Activated CD4-positive, alpha-beta T cell treated with anti-CD3 and anti-CD28 coated beads for 48 hours (primary cell): ENCODE measurements at regions not wholly inside any gene's neighbourhood (a gene's known extent, or its start where the extent isn't known, plus 50 kb on each side); places are given as distances from the start of the nearest gene placed in this dataset.

Experiments used
- DNase-seq: peaks from one replicate; pipeline ENCODE4 v3.0.0-alpha.2; 2020

DNA sequence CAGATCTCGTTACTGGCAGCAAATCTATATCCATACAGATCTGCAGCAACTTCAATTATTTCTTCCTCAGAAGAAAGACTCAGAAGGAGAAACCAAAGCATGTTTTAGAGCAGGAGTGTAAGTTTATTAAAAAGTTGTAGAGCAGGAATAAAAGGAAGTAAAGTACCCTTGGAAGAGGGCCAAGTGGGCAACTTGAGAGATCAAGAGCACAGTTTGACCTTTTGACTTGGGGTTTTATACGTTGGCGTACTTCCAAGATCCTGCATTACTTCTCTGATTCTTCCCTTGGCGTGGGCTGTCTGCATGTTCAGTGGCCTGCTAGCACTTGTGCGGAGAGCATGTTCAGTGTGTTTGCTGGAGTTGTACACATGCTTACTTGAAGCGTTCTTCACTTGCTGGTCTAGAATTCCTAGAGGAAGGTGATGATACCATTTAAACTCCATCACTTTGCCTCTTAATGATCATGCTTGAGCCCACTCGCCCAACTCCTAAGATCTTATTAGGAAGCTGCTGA lies 1114.7 kb upstream of the PABPC4L start:
- no peak for DNase-seq

DNA sequence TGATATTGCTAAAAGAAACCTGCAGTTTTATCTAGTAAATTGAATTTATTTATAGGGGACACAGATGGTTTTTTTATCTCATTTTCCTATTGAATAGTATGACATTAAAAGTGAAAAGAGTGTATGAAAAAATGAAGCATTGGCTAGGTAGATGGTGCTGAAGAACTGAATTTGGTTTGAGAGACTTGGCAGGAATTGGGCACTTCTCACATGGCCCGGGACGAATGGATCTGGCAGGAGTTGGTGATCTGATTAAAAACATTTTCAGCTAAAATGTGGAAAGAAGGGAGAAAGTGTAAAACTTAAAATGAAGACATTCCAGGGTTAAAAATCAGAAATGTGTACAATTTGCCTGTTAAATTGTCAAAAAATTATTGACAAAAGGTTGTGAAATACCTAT lies 1088.5 kb upstream of the PABPC4L start:
- no peak for DNase-seq

DNA sequence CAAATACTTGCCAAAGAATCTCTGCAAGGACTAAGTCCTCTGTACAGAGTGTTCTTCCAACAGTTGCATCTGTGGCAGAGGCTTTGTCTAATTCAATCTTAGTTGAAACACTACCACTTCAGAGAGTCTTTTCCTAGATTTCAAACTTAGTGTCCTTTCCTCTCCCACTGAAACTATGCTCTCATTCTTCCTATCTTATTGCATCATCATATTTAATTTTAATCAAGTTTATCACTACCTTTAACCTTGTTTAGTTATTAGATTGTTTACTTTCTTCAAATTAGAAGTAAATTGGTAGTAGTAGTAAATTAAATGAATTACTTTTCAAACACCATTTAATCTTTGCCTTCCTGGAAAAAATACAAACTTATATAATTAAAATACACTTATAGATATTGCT lies 1082.3 kb upstream of the PABPC4L start:
- no peak for DNase-seq

DNA sequence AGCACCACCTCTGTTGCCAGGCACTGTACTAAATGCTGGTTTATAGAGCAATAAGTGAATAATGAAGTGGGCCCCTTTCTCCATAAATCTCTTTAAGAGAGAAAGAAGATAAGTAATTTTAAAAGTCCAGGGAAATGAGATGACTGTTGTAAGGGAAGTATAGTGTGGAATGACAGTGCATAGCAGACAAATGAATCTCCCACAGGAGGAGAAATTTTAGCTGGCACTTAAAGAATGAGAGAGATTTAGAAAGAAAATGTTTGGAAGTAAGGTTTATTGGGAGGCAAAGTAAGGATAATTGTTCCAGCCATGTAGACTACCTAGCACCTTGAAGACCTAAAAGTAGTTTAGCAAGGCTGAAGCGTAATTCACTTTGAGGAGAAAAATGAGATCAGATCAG lies 1081.1 kb upstream of the PABPC4L start:
- DNase-seq, result no peak

DNA sequence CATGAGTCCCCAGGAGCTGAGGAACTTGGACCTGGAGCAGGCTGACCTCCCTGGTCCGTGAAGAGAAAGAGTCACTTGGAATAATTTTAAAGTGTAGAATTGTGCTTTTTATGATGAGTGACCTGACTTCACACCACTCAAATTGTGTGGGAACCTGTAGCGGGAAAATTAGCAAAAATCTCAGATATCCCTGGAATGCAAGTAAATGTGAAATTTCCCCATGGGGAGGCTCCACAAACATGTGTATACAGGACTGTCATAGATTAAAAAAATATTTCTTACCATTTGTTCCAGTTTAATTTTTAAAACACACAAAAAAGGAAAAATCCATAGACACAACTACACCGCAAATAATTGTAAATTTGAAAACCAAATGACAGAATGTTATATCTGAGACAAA lies 1079.6 kb upstream of the PABPC4L start:
- DNase-seq, result no peak

DNA sequence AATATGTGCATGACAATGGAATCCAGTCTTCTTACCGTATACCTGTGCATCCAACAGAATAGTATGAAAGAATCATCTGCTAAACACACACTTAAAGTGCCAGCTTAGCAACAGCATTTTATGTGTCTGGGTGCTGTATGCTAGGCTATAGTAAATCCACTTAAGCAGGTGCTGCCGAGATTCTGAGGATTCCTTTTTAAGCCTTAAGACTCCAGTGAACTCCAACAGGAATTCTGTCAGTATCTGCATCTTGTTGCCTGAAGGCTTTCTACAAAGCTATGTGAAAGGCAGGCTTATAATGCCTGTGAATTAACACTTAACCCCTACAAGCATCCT lies 1076.4 kb upstream of the PABPC4L start:
- no peak for DNase-seq

DNA sequence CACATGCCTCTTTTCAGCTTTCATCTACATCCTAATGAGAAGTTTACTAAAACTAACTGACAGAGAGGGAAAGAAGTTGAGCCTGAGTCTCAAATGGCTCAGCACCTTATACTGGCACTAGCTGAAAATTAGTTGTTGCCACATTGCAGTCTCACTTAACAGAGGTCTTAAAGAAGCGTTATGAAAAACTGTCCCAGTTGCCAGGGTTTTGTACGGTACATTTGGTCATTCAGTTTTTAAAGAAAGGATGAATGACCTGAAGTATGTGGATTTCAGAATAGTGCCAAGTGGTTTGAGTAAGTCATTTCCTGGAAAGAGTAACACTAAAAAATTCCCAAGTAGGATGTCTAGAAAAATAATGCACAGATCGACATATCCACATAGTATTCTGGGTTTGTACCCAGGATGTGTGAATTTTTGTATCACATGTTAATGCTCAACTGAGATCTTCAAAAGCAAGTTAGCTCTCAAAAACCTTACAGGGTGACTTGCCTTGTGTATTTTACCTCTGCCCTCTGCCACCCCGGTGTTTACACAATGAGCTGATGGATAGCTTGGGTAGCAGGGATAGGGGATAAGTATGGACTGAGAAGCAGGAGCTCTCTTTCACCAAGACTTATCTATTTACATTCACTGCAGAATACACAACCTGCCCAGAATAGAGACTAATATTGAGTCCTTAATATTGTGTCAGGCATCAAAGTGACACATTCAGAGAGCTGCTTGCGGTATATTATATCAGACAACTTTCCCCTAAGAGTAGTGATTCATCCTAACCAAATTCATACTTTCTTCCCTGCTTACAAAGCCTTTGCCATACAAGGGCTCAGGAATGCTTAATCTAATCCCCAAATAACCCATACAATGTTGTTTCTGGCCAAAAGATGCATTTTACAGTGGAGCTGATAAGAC lies 1075.7 kb upstream of the PABPC4L start:
- DNase-seq, result no peak

DNA sequence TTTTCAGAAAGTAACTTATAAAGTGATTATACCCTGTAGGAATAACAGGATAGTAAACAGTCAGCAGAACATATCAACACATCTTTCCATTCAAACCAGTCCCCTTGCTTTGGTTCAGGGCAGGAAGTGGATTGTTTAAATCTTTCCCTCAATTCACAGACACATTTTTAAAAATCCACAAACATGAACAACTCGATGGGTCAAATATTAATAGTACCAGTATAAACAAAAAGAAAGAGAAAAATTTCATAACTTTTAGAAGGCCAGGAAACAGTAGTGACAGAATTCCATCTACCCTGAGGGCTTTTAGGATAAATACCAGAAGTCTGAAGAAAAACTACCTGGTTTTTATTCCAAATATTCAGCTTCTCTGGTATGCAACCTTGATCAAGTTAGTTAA lies 1072.8 kb upstream of the PABPC4L start:
- DNase-seq, result no peak

DNA sequence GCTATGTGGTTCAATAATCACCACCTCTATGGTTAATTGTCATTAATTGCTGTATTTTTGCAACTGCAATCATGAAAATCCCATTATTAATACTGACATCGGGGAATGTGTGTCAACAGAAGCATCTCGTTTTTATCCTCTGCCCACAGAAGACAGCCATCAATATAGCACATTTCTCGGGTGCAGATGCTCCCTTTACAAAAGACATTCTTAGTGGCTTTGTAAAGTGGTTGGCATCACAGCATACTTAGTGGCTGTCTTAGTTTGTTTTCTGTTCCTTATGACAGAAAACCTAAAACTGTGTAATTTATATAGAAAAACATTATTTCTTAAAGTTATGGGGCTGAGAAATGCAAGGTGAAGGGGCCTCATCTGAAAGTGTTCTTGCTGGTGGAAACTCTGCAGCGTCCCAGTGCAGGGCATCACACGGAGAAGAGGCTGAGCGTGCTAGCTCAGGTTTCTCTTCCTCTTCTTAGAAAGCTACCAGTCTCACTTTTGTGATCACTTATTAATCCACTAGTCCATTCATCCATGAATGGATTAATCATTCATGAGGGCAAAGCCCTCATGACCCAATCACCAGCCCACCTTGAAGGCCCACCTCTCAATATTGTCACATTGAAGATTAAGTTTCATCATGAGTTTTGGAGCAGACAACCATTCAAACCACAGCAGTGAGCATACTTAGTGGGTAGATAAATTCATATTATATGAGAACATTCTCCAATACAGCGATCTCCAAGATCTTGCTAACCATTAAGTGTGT lies 1067.7 kb upstream of the PABPC4L start:
- no peak for DNase-seq

DNA sequence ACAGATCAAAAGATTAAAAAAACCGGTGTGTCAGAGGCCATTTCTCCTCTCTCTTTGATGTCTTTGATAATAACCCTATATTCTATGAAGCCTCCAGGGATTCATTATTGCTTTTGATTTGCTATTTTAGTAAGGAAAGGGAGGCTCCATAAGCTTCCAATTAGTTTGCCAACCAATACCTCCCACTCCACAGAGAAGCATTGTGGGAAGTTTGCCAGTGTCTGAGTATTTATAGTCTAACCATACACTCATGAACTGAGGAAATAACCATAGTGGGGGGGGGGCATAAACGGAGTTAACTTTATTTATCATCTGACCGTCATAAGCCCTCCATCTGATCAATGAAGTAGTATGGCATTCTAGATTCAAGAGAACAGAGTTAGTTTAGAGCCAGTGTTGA lies 1066.8 kb upstream of the PABPC4L start:
- DNase-seq, result no peak

DNA sequence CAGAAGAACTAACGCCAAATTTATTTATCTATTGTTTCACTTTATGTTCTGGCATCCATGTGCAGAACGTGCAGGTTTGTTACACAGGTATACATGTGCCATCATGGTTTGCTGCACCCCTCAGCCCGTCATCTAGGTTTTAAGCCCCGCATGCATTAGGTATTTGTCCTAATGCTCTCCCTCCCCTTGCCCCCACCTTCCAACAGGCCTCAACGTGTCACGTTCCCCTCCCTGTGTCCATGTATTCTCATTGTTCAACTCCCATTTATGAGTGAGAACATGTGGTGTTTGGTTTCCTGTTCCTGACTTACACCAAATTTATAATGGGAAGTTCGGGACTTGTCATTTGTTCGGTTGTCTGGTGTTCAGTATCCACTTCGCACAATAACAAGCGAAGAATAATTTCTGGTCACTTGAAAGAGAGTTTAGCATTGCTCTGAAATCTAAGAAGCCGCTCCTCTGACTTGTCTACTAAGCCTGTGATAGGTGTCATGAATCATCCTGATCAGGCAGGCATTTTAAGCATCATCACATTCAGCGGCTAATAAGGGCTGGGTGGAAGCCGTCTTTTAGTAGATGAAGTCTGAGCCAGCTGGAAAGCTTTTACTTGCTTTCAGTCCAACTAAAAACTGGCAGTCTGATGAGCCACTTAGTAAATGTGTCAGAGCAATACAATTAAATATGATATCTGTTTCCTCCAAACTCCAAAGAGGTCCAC lies 1065.7 kb upstream of the PABPC4L start:
- no peak for DNase-seq

DNA sequence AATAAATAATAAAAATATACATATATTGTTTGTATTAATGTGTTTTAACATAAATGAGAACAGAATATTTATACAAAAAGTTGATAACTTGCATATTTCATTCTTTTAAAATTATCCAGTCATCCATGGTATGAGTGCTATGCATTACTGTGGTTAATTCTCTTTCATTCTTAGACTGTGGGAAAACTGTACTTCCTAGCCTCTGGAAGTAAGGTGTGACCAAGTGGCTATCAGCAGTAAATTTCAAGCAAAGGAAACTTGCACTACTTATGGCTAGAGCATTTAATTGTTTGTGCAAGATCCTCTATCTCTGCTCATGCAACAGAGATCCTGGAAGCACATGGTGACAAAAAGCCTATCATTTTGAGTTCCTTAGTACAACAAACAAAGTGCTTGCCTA lies 1054.5 kb upstream of the PABPC4L start:
- no peak for DNase-seq

DNA sequence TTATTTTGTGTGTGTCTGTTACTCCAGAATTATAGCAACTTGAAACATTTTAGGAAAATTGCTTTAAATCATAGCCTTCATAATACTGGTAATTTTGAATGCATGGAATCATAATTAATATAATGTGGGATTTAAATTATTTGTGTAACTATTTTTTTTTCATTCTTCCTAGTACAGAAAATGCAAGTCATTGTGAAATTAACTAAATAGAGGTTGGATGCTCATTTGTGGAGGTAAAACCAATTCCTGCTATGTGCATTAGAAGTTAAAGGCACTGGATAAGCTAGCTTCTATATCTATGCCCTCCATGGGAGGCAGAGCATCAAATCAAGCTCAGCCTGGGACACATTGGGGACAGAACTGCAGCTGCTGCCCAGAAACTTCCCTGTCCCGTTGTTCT lies 1048.5 kb upstream of the PABPC4L start:
- DNase-seq, result no peak

DNA sequence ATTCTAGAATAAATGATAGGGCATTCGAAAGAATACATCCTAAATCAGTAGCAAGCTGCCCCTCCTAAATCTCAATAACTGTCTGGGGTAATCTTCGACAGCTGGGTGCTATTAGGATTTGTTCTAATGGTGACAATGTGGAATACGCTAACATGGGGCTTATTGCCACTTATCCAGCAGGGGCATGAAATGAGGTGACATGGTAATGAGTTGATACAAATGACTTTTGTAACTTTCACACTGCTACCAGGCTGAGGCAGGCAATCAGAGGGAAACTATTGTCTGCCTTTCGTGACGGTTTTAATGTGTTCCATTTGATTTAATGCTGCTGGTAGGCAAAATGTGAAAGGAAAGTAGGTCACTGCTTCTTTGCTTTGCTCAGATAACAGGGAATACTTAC lies 1047.4 kb upstream of the PABPC4L start:
- no peak for DNase-seq

DNA sequence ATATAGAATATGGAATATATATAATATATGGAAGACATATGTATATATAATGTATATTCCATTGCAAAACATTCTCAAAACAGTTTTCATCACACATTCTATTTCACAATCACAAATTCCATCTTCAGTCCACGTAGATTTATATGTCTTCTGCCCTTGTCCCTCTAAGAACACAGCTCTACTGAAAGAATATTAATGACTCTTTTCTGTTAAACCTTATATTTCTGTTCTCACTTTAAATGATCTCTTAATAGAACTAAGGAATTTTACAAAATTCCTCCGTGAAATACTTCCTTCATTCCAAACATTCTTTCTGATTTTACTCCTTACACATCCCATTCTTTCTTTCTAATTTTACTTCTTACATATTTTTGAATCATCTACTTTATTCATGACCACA lies 1043.1 kb upstream of the PABPC4L start:
- no peak for DNase-seq

DNA sequence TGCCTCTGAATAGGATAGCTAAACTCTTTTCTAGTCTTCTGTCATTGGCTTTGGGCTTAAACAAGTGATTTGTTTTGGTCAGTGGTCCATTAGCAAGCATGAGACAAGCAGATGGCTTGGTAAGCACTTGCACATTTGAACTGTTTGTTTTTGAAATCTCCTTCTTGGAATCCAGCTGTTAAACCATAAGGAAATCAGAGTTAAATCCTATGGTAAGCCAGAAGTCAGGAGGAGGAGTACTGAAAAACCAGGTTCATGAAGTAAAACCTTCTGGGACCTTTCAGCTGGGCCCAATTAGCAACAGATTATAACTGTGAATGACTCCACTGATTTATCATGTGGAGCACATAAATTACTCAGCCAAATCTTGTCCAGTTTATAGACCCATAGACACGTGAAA lies 1042.5 kb upstream of the PABPC4L start:
- DNase-seq, result no peak

DNA sequence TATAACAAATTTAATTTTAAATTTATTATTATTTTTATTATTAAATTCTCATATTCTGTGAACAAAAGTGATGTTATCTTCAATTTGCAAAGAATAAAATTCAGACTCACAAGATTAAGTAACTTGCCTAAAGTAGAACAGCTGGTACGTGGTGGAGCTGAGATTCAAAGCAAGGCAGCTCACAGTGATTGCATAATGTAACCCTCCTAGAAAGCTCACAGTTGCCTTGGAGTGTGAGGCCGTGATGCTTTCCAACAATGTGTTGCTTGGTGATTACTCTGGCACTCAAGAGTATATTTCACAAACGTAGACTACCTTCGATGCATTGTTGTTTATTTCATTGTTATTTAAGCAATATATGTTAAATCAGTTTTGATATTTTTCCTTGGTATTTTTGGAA lies 1039.2 kb upstream of the PABPC4L start:
- no peak for DNase-seq

DNA sequence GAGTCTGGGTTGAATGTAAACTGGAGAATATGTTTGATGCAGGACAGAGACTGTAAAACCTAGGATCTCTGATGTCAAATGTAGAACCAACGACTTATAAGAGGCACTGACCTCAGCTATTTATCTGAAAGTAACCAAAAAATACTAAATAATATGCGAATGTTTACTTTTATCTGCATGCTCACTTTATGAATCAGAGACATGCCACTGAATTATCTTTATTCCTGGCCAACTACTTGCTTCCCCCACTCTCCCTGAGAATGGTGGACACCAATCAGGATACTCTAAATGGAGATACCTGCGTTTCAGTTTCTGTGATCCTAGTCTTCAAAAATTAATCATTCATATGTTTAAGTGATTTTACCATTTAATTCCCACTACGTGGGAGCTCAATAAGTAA lies 1038.4 kb upstream of the PABPC4L start:
- DNase-seq, result no peak

DNA sequence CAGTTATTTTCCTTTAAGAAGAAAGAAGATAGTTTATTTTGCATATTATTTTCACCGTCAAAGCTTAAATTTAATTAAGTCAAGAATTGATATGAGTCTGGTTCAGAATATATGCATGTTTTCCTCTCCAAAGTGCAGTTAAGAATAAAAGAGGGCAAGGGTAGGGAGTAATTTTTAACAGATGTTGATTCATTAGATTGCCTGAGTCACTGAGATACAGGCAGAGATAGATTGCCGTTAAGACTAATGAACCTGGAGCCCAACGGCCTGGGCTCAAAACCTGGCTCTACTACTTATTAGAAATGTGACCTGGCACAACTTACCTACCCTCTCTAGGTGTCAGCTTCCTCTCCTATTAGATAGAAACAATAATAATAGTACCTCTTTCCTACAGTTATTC lies 1037.4 kb upstream of the PABPC4L start:
- DNase-seq, result no peak

DNA sequence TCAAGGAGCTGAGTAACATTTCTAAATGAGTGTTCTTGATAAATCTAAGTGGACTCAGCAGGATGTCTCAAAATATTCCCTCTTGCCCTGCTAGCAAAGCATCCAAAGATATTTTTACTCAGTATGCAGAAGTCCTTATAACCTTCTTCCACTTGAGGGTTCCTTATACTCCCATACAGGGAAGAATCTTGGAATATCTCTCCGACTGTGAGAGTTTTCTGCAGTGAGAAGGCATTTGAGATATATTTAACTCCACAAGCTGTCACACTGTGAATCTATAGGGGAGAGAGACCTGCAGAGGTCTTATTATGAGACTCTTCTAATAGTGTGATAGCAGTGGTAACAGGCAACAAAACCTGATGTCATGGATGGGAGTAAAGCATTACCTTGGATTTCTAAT lies 1034.5 kb upstream of the PABPC4L start:
- DNase-seq, result no peak

DNA sequence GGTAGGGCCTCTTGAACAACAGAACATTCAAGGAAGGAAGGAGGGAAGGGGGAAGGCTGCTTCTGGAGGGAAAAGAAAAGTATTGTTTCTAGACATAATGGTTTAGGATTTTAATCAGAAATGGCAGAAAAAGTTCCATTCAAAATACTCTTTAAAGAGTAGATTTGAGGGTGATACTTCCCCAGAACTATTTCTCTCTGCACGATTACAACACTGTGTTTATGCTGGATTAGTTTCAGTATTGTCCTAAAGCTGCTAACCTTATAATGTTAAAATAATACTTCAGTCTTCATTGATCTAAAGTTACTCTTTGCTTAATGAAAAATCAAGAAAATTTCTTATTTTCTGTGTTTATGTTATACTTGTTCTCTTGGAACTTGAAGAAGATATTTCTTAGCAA lies 1026.3 kb upstream of the PABPC4L start:
- DNase-seq, result no peak

DNA sequence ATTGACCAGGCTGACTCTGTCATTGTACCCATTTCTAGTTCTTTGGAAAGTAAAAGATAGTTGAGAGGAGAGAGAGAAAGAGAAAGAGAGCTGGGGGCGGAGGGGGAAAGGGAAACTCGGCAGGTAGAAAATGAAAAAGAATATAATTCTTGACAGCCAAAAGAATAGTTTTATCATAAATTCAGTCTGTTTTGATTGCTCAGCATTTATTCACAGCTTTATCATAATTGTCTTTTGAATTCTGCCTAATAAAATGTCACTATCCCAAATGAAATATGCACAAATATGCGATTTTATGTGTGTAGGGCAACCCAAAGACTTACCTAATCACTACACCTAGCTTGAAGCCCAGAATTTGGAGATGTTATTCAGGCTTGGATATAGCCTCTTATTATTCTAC lies 1024.0 kb upstream of the PABPC4L start:
- DNase-seq, result no peak

DNA sequence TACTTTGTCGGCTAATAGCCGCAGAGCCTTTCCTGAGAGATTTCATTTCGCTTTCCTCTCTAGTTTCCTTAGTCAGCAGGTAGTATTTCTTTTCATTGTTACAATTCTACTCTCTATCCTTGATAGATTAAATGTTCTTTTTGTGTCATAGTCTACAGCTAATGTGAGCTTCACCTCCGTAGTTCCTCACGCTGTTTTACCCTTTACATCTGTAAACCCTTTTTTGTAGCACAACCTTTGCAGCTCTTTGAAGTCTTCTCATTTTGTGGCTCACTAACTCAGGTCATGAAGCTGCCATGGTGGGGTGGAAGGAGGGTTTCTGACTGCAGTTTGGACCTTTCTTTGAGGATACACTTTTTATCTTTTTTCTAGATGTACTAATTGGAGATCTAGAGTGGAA lies 1008.8 kb upstream of the PABPC4L start:
- DNase-seq, result no peak

DNA sequence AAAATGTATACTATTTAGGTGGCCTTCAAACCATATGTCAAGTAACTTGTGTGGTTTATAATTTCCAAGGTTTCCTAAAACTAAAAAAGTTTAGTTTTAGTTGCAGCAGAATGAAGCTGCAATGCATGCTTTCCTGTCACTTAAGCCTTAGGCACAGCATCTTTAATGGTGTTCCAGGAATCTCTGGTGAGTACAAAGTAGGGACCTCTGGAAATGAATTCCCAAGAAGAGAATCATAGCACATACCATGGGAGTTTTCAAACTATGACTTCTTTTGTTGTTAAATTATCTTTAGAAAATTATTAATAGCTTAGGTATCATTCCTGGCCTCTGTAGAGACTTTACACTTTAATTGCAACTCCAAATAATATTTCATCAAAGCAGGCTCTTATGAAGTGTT lies 1005.9 kb upstream of the PABPC4L start:
- no peak for DNase-seq
